ENCODE measurements at regions not wholly inside any gene's neighbourhood (a gene's known extent, or its start where the extent isn't known, plus 50 kb on each side); places are given as distances from the start of the nearest gene placed in this dataset.

- CTCF ChIA-PET = no interaction called here
- no peak for DNase-seq (ENCODE audit: low read depth, low spot score)
- Histone ChIP-seq H3K4me3 (ENCODE audit: low read depth, low read length) (no peak overlapping the region), H3K27me3 (ENCODE audit: control insufficient read depth, insufficient read depth, low read length) (no peaks in the 10 kb centered on the region), H3K9me3 (ENCODE audit: control insufficient read depth, insufficient read depth, low read length) (no peaks in the 10 kb centered on the region), H3K27ac (ENCODE audit: low read depth, low read length) (no peak overlapping the region)
- POLR2A ChIA-PET = no interaction called here
- TF ChIP-seq, protein P1, sequence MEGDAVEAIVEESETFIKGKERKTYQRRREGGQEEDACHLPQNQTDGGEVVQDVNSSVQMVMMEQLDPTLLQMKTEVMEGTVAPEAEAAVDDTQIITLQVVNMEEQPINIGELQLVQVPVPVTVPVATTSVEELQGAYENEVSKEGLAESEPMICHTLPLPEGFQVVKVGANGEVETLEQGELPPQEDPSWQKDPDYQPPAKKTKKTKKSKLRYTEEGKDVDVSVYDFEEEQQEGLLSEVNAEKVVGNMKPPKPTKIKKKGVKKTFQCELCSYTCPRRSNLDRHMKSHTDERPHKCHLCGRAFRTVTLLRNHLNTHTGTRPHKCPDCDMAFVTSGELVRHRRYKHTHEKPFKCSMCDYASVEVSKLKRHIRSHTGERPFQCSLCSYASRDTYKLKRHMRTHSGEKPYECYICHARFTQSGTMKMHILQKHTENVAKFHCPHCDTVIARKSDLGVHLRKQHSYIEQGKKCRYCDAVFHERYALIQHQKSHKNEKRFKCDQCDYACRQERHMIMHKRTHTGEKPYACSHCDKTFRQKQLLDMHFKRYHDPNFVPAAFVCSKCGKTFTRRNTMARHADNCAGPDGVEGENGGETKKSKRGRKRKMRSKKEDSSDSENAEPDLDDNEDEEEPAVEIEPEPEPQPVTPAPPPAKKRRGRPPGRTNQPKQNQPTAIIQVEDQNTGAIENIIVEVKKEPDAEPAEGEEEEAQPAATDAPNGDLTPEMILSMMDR (IDR thresholded peaks at IDR 0.05; ENCODE audit: low read depth, low read length) = no peak
Measured at GRCh38 chr16:26744430-26744829, 322.3 kb upstream of the C16orf82 start.

DNA sequence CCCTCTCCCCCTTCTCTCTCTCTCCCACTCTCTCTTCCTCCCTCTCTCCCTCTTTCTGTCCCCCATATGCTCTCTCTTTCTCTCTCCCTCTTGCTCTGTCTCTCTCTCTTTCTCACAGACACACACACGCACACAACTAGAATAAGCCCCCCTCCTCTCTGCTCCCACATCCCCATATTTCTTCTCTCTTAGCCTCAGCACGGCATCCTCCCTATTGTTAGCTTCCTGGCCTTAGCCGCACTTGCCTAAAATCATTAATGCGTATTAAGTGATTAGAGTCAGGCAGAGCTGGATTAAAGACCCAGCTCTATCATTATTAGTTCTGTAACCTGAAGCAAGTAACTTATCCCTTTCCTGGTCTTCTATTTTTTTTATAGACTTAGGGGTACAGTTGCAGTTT, 319.0 kb upstream of the C16orf82 start:
- ChIA-PET POLR2A (no interaction called here), CTCF (no interaction called here)
- no peak for DNase-seq (ENCODE audit: low read depth, low spot score)

DNA sequence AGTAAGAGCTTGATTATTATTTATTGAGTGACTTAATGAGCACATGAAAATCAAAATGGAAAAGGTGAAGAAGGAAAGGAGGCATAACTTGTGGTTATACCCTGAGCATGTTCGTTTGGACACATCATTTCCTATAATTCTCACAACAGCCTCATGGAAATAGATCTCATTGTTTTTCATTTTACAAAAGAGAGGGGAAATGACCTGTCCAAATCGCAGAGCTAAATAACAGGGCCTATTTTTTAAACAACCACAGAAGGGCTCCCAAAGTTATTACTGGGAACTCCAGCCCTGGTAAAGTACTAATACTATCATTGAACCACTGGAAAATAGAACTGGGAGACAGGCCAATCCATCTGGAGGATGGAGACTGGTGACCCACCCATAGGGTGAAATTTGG, 317.7 kb upstream of the C16orf82 start:
- POLR2A ChIA-PET = no interaction called here
- Histone ChIP-seq H3K27me3 (ENCODE audit: control insufficient read depth, insufficient read depth, low read length) (no peaks in the 10 kb centered on the region), H3K4me3 (ENCODE audit: low read depth, low read length) (no peak overlapping the region), H3K27ac (ENCODE audit: low read depth, low read length) (no peak overlapping the region), H3K9me3 (ENCODE audit: control insufficient read depth, insufficient read depth, low read length) (no peaks in the 10 kb centered on the region; the same call in 1 of the 2 replicates)
- CTCF ChIA-PET = no interaction called here
- TF ChIP-seq, protein P1 (IDR thresholded peaks at IDR 0.05; ENCODE audit: low read depth, low read length) = no peak
- DNase-seq (ENCODE audit: low read depth, low spot score) = no peak

More for the DNA sequence above, 319.0 kb upstream of the C16orf82 start:
- Histone ChIP-seq H3K4me3 (ENCODE audit: low read depth, low read length) (no peak overlapping the region), H3K27me3 (ENCODE audit: control insufficient read depth, insufficient read depth, low read length) (no peaks in the 10 kb centered on the region), H3K27ac (ENCODE audit: low read depth, low read length) (no peak overlapping the region), H3K9me3 (ENCODE audit: control insufficient read depth, insufficient read depth, low read length) (no peaks in the 10 kb centered on the region; the same call in 1 of the 2 replicates)
- TF ChIP-seq, protein P1 (IDR thresholded peaks at IDR 0.05; ENCODE audit: low read depth, low read length) = no peak

GRCh38 chr16:26752166-26752565, 314.6 kb upstream of the C16orf82 start:
- TF ChIP-seq, protein P1 (IDR thresholded peaks at IDR 0.05; ENCODE audit: low read depth, low read length) = no peak
- no peak for DNase-seq (ENCODE audit: low read depth, low spot score)
- H3K4me3 ChIP-seq (ENCODE audit: low read depth, low read length) = no peak overlapping the region
- H3K27ac ChIP-seq (ENCODE audit: low read depth, low read length) = no peak overlapping the region
- ChIA-PET POLR2A (no interaction called here), CTCF (no interaction called here)
- no peaks in the 10 kb centered on the region for H3K27me3 ChIP-seq (ENCODE audit: control insufficient read depth, insufficient read depth, low read length)
- H3K9me3 ChIP-seq (ENCODE audit: control insufficient read depth, insufficient read depth, low read length) = no peaks in the 10 kb centered on the region; the same call in 1 of the 2 replicates

DNA sequence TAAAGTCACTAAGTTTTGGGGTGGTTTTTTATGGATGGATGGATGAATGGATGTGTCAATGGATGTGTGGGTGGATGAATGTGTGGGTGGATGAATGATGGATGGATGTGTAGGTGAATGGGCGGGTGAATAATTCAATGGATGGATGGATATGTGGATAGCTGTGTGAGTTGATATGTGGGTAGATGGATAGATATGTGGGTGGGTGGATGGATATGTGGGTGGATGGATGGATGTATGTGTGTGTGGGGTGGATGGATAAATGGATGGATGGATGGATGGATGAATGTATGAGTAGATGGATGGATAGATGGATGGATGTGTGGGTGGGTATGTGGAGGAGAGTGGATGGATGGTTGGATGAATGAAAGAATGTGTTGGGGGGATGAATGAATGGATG, 310.1 kb upstream of the C16orf82 start:
- POLR2A ChIA-PET = no interaction called here
- Histone ChIP-seq H3K27ac (ENCODE audit: low read depth, low read length) (no peak overlapping the region), H3K27me3 (ENCODE audit: control insufficient read depth, insufficient read depth, low read length) (no peaks in the 10 kb centered on the region), H3K9me3 (ENCODE audit: control insufficient read depth, insufficient read depth, low read length) (no peaks in the 10 kb centered on the region; the same call in none of the 2 replicates), H3K4me3 (ENCODE audit: low read depth, low read length) (no peak overlapping the region)
- TF ChIP-seq, protein P1 (IDR thresholded peaks at IDR 0.05; ENCODE audit: low read depth, low read length) = no peak
- CTCF ChIA-PET = interaction anchor here (0.9 kb wide), 1 partner anchor 354 kb away, joined by 3 read pairs; no protein-coding TSS in a partner anchor
- DNase-seq (ENCODE audit: low read depth, low spot score) = no peak
